Stimulated activated CD4-positive, alpha-beta T cell treated with anti-CD3 and anti-CD28 coated beads, Interleukin-4, amount 100 ng/mL, for 48 hours (primary cell): ENCODE measurements at regions not wholly inside any gene's neighbourhood (a gene's known extent, or its start where the extent isn't known, plus 50 kb on each side); places are given as distances from the start of the nearest gene placed in this dataset.

Experiments used
- DNase-seq, 2 donors: peaks; one replicate each; pipeline ENCODE4 v3.0.0-alpha.2; 2020; ENCODE audit warnings: low read depth in 2 of 2

DNA sequence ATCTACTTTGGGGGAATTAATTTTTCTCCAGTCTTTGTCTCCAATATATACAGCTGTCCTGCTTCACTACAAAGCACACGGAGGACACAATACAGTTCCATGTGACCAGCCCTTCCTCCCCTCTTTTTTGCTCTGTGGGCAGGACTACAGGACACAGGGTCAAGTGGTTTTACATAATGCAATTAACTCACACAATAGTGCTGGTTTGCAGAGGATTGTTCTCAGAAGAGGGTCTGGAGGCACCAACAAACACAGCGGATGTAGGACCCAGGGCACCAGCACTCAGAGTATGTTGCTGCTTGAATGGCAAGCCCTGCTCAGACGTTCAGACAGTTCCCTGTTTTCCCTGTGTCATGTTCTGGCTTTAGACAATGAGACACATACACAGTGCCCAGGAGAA lies 52.0 kb upstream of the NPTX2 start:
- no peak for DNase-seq

DNA sequence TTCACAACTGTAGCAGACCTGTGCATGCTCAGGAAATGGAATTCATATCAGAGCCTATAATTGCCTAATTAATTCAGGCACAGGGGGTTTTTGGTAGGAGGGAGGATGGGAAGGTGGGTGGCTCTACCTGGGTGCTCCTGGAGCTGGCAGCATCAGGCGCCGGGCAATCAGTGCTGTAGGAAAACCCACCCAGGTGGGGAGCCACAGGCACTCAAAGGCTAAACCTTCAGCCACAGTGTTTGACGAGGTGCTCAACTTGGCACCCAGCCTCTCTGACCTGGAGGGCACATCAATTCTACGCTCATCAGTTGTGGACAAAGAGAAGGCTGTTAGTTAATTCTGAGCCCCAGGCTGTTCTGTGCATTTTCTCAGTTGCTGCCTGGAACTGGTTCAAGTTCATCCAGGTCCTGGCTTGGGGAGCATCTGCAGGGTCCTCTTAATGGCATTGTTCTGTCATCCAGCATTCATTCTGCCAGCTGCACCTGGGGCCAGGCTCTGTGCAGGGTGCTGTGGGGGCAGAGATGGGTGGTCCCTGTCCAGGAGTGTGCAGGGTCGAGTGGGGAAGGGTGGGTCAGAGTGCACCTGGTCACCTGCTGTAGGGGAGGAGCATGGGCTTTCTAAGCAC lies 54.1 kb upstream of the NPTX2 start:
- no peak for DNase-seq

DNA sequence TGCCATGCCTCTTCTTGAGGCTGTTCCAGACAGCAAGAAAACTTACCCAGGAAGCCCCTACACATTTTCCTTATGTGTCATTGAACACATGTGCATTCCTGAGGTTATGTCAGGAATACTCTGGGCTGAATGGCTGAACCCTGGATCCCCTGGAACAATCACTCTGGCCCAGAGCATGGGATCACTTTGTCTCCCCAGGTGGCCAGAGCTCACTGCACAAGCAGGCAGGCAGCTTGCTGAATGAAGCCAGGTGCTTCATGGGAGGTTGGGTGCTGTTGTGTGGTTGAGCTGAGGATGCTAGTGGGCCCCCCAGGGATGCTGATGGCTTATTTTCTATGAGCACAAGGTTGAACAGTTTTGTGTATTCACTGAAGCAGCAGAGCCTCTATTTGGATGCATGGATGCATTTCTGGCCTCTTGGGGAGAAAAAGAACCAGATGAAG lies 54.7 kb upstream of the NPTX2 start:
- DNase-seq, result no peak

DNA sequence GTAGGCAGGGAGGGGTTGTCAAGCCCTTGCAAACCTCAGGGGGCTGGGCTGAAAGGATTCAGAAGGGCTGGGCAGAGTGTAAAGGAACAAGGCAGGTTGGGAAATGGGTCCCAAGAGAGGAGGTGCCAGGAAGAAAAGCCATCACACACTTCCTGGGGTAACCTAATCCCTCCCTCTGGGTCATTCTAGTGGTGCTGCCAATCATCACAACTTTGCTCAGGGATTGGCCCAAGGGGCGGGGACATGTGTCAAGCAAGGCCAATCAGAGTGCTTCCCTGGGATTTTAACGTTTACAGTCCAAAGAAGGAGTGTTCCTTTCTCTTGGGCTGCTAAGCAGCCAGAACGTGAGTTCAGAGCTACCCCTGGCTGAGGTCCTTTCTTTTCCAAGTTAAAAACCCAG lies 57.1 kb upstream of the NPTX2 start:
- no peak for DNase-seq

DNA sequence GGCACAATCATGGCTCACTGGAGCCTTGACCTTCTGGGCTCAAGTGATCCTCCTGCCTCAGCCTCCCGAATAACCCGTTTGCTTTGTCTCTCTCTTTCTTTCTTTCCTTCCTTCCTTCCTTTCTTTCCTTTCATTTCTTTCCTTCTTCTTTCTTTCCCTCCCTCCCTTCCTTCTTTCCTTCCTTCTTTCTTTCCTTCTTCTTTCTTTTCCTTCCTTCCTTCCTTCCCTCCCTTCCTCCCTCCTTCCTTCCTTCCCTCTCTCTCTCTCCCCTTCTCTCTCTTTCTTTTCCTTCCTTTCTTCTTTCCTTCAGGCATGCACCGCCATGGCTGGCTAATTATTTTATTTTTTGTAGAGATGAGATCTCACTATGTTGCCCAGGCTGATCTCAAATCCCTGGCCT lies 57.9 kb upstream of the NPTX2 start:
- DNase-seq, result no peak

DNA sequence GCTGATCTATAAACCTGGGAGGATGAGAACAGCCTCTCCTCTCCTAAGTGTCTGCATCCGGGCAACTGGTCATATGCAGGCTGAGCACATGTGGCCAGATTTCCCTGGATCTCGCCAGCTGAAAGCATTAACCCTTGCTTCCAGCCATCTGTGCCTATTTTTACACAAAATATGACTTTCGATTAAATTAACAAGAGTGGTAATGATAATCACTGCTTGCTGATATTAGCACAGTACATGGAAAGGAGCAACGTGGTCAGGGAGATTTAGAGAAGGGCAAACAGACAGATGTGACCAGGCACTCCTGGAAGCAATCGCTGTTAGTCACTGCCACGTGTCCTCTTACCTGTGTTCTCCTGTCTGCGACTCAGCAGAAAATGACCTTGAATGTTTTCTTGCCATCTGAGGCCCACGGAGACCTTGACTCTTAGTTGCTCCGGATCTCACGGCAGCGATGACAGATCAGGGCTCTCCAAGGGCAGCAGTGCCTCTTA lies 59.5 kb upstream of the NPTX2 start:
- no peak for DNase-seq

DNA sequence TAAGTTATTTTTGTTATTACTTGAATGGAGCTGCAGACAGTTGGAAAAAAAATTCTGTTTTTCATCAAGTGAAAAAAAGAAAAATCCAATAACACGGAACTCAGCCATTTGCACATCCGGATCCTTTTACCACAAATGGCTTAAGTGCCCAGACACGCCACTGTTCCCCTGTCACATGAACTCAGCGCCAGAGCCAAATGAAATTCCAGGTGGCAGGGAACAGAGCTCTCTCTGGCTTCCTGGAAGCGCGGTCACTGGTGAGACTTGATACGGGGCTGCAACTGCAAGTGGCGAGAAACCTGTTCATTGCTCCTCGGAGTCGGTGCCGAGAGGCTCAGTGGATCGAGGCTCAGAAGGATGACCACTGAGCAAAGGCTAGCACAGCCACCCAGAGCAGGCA lies 60.8 kb upstream of the NPTX2 start:
- DNase-seq, result no peak

DNA sequence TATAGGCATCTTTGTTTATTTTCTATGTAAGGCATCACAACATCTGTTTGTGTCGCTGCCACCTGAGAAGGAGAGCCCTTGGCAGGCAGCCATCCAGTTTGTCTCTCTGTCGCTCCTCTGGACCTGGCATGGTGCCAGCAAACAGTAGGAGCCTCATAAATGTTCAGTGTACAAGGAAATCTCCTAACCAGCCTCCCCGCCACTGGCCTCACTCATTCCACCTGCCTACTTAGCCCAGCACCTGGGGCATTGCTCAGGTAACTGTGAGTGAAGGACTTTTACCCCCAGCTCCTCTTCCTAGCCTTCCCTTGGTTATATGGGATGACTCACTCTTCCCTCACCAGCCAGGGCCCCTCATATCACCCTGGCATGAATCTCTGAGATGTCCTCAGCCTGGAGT lies 61.7 kb upstream of the NPTX2 start:
- DNase-seq, result no peak

DNA sequence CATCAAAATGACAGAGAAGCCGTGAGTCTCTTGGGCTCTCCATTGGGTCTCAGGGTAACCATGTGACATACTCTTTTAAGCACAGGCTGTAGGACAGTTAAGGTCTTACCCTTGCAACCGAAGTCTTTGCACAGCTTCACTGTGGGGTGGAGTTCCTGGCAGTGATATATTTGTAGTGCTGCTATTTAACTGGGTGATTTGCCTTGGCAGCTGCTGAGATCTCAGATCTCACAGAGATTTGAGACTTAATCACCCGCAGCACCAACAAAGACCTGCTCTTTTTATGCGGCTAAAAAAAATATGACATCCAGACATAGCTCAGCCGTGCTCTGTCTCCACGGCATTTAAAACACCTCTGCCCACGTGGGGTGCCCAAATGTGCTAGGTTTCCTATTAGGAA lies 63.4 kb upstream of the NPTX2 start:
- no peak for DNase-seq

DNA sequence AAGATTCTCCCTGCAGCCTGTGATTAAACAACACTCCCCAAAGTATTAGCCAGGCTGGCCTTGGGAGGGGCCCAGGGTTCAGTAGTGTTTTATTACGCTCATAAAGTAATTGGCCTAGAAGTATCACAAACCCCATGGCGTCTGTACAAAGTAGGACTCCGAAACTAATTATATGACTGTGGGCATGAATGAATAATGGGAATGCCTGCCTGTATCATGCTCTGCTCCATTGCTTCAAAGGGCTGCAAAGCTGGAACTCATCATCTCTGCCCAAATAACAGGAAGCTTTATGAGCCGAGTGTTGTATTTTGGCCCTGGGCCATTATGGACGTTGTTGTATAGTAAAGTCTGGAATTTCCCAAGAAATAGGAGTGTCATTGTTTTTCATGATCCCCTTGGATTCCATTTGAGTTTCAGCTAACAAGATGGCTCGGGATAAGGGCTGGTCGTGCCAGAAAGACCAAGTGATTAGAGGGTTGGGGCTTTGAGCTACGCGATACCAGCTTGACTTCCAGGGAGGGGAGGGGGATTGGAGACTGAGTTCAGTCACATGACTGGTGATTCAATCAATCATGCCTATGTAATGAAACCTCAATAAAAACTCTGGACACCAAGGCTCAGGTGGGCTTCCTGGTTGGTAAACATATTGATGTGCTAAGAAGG lies 65.3 kb upstream of the NPTX2 start:
- DNase-seq, result no peak

DNA sequence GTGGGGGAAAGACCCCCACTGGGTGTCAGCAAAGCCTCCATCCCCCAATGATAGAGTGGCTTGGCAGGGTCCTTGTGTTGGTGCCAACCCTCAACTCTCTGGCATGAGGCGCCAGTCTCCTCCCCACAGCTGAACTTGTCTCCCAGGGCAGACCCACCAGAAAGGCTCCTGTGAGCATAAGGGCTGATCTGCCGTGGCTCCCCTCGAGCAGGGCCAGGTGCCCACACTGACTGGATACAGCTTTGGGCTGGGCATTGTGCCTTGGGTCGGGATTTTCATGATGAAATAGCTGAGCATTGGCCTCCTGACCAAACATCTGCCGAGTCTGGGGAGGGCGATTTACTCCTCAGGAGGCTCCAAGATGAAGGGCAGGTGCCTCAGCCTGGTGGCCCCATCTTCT lies 68.1 kb upstream of the NPTX2 start:
- no peak for DNase-seq

DNA sequence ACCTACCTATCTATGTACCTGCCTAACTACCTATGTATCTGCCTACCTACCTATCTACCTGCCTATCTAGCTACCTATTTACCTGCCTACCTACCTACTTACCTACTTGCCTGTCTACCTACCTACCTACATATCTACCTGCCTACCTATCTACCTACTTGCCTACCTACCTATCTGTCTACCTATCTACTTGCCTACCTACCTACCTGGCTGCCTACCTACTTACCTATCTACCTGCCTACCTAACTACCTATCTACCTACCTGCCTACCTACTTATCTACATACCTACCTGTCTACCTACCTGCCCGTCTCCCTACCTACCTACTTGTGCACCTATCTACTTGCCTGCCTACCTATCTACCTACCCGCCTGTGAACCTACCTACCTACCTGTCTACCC lies 68.7 kb upstream of the NPTX2 start:
- no peak for DNase-seq

DNA sequence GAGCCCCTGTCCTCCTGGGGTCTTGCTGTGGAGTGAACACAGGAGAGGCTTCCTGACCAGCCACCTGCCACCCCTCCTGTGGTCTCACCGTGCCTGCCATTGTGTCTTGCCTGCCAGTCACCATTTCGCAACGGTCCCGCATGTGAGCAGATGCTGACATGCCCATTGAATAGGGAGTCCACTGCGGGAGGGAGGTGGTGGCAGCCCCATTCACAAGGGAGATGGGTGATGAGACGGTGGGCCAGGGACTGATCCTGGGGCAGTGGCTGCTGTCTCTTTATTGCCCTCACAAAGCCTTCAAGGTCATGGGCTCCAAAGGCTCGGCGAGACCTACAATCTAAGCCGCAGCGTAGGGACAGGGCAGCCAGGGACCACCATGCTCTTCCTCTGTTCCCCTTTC lies 76.0 kb upstream of the NPTX2 start:
- no peak for DNase-seq

DNA sequence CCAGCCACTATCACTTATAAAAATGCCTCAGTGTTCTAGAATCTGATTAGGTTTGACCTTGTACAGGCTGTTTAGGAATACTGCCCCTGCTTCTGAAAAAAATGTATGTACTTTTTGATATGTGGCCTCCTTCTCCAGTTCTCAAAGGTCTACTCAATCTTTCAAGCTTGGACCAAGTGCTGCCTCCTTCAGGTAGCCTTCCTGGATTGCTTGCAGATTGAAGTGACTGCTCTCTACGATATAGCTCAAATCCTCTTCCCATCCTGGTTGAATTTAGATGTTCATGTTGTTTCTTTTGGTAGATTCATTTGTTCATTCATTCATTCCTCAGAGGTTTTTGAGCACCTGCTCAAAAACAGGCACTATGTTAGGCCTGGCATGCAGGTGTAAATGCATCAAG lies 77.2 kb upstream of the NPTX2 start:
- no peak for DNase-seq

DNA sequence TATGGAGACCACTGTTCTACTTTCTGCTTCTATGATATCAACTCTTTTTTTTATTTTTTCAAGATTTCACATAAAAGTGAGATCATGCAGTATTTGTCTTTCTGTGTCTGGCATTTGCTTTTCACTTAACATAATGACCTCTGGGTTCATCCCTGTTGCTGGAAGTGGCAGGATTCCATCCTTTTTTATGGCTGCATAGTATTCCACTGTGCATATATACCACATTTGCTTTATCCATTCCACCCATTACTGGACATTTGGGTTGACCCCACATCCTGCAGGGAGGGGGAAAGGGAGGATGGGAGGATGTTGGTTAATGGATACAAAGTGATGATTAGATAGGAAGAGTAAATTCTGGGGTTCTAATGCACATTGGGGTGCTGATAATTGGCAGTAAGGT lies 80.3 kb upstream of the NPTX2 start:
- DNase-seq, result no peak

DNA sequence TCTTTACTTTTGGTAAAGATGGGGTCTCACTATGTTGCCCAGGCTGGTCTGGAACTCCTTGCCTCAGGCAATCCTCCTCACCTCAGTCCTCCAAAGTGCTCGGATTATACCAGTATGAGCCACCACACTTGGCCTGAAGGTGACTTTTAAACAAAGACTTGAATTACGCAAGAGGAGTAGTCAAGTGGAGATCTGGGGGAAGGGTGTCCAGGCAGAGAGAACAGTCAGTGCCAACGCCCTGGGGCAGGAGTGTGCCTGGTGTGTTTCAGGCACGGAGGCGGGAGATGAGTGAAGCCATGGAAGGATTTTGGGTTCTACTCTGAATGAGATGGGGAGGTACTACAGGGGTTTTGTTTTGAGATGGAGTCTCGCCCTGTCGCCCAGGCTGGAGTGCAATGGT lies 82.6 kb upstream of the NPTX2 start:
- DNase-seq, result no peak

DNA sequence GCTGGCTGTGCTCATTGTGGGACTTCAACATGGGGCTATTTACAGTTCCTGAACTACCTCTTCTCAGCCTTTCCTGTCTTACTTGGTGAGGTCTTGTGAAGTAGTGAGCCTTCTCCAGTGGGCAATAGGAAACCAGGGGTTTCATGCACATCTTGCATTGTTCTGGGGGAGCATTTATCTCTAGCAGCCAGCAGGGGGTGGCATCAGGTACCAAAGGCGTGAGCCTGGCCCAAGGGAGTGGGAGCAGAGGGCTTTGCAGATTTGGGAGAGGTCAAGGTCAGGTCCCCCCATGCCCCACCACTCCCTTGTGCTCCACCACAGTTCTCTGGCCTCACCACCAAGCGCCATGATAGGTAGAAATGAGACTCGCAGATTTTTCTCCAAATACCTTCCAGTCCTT lies 85.4 kb upstream of the NPTX2 start:
- DNase-seq, result no peak

DNA sequence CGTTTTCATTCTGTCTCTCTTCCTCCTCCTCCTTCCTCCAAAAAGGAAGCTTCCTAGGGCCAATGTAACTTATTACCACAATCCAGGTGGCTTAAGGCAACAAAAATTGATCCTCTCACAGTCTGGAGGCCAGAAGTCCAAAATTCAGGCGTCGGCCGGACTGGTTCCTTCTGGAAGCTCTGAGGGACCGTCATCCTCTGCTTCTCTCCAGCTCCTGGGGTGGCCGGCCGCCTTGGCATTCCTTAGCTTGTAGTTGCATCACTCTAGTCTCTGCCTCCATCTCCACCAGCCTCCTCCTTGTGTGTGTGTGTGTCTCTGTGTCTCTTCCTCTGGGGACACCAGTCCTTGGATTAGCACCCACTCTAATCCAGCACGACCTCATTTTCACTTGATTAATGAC lies 89.0 kb upstream of the NPTX2 start:
- DNase-seq, result no peak

DNA sequence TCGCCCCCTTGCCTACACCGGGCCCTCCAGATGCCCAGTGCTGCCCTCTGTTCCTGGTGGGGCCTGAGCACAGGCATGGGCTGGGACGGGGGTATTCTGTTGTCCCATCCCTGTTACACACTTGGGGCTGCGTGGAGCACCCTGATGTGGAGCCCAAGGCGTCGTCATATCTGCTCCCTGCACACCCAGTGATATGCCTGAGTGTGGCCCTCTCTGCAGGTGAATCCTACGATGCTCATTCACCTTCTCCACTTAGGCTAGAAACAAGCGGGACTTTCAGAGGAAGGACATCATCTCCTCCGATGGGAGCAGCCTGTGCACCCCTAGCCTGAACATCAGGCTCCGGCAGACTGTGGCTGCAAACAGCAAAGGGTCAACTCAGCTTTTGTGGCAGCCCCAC lies 91.0 kb upstream of the NPTX2 start:
- no peak for DNase-seq

DNA sequence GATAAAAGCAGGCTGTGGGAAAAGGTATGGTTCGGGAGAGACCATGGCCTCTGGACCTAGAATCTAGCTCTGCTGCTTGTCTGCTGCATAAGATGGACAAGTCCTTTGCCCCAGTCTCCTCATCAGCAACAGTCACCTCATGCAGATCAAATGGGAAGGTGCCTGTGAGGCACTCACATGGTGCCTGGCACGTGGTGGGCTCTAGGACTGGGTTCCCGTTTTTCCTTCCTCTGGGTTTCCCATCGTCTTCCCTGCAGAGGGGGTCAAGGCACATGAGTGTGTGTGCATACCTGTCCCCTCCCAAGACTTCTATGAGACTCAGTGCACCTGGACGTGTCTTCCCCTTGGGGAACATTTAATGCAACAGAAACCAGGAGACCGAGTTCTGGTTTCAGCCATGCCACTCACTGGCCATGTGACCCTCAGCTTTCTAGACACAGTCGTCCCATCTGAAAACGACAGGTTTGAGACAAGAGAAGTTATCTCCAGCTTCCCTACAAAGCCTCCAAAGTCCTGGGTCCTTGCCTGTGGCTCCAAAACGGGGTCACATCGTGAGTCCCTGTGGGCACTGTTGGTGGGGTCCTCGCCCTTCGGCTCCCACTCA lies 95.9 kb upstream of the NPTX2 start:
- no peak for DNase-seq

DNA sequence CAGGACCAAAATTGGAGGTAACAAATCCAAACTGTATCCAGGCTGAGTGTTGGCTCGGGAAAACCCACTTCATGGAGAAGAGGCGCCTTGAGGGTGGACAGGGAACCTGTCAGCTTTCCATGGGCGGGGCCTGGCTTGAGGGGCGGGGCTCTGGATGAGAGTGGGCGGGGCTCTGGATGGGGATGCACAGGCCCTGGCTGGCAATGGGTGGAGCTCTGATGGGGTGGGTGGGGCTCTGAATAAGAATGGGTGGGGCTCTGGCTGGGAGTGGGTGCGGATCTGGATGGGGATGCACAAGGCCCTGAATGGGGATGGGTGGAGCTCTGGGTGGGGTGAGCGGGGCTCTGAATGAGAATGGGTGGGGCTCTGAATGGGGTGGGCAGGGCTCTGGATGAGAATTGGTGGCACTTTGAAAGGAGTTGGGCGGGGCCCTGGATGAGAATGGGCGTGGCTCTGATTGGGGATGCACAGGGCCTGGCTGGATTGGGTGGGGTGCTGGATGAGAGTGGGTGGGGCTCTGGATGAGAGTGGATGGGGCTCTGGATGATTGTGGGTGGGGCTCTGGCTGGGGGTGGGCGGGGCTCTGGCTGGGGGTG lies 96.6 kb upstream of the NPTX2 start:
- peak in 1 of 2 donors; percentile 1 for DNase-seq

DNA sequence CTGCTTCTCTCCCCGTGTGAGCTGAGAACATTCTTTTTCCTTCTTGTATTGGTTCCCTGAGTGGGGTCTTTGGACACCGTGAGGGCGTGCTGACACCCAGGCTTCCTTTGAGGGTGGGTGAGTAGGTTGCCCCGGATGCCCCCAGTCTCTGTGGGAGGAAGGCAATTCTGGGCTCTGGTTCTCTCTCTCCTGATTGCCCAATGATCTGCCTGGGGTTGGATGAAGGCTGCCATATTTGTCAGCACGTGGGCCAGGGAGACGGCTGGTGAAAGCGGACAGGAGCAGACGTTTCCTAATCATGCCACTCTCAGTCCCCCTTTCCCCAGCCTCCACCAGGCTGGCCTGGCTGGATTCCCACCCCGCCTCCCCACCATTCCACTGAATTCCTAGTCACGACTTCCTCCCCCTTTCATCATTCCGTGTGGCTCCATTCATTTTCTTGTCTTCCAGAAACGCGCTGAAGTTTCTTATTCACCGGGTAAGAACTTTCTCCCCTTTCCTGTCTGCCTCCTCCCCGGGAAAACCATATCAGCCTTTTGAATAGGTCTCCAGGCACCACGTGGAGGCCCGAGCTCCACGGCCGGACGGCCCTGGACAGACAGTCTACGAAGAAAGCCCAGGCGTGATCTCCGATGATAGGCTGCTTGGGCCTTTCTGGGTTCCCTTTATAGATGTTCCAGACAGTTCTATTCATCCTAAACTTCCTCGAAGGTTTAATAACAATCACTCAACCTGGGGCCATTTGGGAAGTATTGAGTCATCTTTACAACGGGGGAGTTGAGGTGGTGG lies 98.7 kb upstream of the NPTX2 start:
- no peak for DNase-seq
